ENCODE measurements at regions not wholly inside any gene's neighbourhood (a gene's known extent, or its start where the extent isn't known, plus 50 kb on each side); places are given as distances from the start of the nearest gene placed in this dataset.

GRCh38 chr15:69722924-69723323 lies 270.3 kb downstream of the RPLP1 start:
- TF ChIP-seq CTCF (IDR thresholded peaks at IDR 0.05) (no peak), POLR2AphosphoS5 (IDR thresholded peaks at IDR 0.05) (no peak), POLR2A (IDR thresholded peaks at IDR 0.05) (no peak)

Data from prostate gland (tissue), 2 donors.